NCI-H1105 (cell line): ENCODE measurements at regions not wholly inside any gene's neighbourhood (a gene's known extent, or its start where the extent isn't known, plus 50 kb on each side); places are given as distances from the start of the nearest gene placed in this dataset.

Source experiments
- DNase-seq: peaks from one replicate; lab custom pipeline; 2025; lab: John Stamatoyannopoulos, UW

DNA sequence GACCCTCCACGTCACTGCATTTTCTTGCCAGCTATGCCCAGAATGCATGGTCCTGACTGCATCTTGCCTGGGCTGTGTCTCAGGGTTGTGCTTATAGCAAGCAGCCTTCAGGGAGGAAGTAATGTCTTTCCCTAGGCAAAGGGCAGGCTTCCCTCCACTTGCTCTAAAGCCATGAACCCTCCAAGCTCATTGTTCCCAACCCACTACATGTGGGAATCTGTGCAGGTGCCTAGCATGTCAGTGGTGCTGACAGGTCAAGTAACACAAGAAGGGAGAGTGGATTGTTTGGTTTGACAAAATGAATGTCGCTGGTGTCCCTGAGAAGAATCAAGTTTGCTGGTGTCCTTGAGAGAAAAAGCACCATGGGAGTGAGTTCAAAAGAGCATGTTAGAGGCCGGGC, 53.9 kb upstream of the UCN3 start:
- no peak for DNase-seq

- DNase-seq: no peak
Observed at GRCh38 chr10:5311617-5312016, 53.1 kb upstream of the UCN3 start.

DNA sequence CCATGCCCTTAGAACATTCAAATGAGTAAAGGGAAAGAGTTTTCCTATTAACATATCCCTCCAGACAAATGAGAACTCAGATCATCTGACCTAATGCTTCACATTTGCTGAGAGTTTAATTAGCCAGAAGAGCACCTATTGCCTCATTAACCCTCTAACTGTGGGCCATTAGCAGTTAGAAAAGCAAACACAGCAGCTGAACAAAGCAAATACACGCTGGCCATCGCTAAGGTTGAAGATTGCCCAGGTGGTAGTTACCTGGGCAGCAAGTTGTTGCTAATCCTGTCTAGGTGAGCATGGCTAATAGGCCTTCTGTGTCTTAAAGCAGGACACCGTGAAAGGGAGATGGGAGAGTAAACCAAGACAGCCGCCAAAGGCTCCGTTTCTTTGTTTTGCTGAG, 49.9 kb upstream of the UCN3 start:
- DNase-seq: peak; percentile 72
